A172 (cell line): ENCODE measurements at regions not wholly inside any gene's neighbourhood (a gene's known extent, or its start where the extent isn't known, plus 50 kb on each side); places are given as distances from the start of the nearest gene placed in this dataset.

ENCODE experiments used
- DNase-seq: peaks from one replicate; pipeline ENCODE4 v3.0.0-alpha.2; 2015; ENCODE audit warnings: low spot score

DNA sequence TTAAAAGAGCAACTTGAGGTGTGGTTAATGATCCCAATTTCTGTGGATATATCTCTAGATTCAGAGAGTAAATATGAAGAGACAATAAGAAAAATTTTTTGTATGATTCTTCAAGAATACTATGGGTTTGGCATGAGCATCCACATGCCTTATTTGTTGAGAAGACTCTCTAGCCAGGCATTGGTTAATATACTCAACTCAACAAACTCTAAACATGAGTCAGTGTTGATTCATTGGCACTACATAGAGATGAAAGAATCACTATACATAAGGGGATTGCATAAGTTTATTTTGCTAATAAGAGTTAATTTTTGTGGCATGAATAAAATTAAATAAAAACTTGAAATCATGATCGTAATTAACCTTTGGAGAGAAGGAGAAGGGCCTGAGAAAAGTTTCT, 930.2 kb upstream of the LRRTM1 start:
- no peak for DNase-seq

DNA sequence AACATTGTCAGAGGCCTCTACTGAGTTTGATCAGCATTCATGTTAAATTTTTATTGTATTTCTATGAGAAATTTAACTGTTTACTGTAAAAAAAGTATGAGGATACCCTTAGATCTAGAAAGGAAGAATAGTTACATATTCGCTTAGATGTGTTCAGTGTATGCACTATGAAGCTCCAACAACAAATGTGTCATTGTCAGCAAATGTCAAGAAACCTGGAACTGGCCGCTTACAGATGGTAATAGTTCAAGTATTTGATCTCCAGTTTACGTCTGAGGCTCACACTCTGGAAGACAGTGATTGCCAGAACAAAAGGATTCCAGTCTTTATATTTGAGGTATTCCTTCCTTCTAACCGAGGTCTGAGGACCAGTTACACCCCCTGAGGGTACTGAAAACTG, 921.2 kb upstream of the LRRTM1 start:
- no peak for DNase-seq

DNA sequence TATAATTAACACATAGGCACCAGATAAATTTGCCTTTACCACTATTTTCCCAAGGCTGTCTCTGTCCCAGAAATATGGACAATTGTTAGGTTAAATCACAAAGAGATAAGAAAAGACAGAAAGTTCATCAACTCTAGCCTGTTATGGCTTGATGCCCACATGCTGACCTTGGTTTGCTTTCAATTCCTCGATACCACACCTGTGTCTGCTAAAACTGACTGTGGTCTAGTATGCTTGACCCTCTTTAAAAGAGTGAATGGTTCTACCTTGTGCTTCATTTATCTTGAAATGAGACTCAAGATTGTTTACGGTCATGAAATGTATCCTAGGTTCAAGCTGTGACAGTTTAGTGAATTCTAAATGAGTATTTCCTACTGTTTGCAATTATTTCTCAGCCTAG, 909.0 kb upstream of the LRRTM1 start:
- no peak for DNase-seq

DNA sequence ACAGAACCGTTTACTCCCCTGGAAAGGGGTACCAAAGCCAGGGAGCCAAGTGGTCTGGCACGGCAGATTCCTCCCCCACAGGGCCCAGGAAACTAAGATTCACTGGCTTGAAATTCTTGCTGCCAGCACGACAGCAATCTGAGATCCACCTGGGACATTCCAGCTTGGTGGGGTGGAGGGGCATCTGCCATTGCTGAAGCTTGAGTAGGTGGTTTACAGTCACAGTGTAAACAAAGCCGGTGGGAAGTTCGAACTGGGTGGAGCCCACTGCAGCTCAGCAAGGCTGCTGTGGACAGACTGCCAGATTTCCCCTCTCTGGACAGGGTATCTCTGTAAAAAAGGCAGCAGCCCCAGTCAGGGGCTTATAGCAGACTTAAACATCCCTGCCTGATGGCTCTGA, 901.7 kb upstream of the LRRTM1 start:
- no peak for DNase-seq

DNA sequence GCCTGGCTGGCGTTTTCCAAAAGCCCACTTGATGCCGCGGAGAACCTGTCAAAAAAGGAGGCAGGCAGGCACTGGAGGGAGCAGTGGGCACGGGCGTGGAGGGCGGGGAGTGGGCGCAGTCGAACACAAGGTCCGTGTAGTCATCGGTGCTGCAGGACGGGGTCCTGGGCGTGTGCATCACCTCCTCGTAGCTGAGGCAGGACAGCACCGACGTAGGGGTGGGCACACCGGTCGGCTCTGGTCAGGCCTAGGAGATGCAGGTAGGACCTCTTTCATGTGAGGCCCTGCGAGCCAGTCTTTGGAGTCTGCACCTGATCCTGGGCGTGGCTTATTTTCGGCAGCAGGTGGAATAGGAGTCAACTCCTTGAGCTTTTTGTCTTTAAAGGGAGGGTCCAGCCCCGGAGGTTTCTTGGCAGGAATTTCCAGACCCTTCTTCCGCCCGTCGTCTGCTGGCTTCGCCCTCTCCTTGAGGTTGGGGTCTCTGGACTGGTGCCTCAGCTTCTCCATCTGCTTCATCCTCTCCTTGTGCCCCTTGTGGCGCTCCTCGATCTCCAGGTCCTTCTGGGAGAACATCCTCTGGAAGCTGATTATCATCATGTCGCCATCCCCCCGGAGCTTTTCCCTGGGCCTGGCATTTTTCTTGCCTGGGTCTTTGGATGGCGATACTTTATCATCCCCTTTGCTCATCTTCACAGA, 892.5 kb upstream of the LRRTM1 start:
- DNase-seq: no peak

DNA sequence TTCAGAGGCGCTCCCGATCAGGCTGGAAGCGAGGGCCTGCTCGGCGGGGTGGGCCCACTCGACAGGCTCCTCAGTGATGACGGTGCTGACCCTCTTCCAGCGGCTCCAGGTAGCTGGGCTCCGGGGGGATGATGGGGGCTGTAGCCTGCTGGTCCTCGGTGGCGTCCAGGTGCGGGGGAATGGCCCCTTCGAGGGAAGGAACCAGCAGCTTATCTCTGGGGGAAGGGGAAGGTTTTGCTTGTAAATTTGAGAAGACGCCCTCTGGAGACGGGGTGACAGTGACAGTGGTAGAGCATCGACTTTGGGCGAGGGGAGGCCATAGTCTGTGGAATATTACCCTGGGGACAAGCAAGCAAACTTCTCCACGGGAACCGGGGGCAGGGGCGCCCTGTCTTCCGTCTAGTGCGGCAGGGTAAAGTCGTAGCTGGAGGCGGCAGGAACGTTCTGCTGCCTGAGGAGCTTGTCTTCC, 891.9 kb upstream of the LRRTM1 start:
- no peak for DNase-seq

DNA sequence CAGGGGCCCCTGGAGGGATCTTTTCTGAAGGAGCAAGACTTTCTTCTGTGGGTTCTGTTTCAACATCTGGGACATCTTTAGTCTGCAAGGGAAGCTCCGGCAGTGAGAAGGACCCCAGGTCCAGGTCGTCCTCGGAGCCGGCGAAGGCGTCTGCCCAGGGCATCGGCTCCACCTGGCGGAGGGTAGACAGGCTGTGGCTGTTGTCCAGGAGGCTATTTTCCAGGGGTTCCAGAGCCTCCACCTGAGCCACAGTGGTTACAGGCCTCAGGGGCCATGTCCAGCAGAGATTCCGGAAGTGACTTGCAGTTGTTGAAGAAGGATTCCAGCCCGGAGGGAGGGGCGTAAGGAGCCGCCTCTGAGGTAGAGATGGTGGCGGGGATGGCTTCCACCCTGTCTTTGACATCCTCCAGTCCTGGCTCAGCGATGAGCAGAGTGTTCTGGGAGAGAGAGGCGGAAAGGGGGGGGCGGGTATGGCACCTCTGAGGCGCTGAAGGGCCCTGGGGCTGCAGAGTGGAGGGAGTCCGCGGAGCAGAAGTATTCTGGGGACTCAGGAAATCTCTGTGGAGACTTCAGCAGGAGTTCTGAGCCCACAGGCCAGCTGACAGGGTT, 891.3 kb upstream of the LRRTM1 start:
- DNase-seq: no peak

DNA sequence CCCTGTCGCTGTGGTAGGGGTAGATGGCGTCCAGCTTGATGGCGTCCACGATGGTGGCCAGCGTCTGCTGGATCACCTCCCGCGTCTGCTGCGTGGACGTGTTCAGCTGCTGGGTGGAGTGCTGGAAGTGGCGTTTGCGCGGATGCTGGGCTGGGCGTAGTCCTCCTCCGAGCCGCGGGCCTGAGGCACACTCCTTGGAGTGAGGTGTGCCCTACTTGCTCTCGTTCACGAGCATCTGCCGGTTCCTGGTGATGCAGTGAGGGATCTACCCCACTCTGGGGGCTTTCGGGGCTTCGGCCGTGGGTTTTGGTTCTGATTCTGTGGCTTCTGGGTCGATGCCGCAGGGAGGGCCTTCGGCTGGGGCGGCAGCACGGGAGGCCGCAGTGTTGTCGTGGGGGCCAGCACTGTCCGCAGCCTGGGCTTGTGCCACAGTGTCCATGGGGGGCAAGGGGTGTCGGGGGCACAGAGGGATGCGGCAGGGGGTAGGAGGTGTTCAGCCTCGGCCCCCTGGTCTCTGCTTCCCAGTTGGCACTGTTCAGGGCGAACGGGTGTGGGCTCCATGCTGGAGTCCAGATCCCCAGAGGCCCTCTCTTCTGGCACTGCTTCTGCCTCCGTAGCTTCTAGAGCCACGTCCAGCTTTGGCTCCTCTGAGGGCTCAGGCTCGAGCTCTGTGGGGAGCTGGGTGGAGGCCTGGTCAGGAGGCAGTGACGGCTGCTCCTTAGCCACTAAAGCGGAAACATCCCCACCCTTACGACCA, 890.6 kb upstream of the LRRTM1 start:
- DNase-seq: no peak

DNA sequence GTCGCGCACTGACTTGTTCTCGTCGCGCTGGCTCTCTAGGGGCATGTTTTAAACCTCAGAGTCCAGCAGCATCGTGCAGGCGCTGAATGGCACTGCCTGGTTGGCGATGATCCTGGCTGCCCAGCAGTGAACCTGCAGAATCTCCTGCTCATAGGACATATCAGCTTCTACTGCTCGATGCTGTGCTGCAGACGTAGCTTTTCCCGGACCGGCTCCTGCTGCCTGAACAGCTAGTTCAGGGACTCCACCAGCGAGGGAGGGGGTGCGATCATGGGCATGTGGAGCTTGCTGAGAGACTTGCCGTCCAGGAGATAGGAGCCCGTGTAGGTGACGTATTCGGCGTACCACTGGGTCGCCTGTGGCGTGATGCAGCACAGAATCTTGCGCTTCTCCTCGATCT, 890.0 kb upstream of the LRRTM1 start:
- DNase-seq: no peak

DNA sequence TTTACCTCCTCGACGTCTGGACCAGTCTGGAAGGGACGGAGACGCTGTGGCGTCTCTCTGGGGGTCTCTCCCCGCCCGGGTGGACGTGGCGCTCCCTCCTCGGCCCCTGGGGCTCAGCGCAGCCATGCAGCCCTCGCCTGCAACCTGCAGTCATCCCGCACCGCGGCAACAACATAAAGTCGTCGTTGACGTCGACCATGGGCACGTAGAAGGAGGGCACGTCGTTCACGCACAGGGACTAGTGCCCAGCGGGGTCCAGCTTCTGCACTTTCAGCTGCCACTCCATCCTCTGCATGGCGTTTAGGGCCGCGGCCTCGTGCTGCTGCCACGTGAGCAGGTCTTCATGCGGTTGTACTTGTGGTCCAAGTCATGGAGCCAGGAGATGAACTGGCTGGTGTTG, 889.6 kb upstream of the LRRTM1 start:
- no peak for DNase-seq

DNA sequence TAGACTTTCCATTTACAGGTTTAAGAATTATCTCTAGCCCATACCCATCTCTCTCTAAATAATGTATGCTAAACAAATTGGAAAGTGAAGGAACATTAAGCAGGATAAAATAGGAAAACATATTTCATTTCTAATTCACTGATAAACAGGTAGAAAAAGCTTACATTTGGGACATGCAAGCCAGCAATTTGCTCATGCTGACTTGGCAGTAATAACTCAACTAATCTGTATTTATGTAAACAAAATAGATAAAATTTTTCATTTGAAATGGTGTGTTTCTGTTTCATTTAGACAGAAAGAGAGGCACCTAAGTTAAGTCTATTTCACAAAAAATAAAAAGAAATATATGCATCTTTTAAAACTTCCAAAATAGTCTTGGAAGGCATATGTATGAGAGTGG, 877.3 kb upstream of the LRRTM1 start:
- no peak for DNase-seq

DNA sequence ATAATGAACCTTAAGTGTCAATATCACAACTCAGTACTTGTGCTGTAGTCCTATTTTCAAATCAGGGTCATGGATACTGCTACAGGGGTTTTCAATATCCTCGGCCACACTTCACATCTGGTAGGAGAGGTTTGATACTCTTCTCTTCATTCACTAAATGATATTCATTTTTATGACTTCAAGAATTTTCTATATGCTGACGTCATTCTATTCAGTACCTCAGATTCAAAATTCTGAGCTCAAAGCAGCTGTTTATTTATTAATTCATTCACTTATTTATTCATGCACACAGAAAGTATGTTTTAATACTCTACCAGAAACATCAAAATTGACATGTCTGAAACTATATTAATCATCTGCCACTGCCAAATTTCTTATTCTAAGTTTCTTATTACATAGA, 866.9 kb upstream of the LRRTM1 start:
- no peak for DNase-seq

DNA sequence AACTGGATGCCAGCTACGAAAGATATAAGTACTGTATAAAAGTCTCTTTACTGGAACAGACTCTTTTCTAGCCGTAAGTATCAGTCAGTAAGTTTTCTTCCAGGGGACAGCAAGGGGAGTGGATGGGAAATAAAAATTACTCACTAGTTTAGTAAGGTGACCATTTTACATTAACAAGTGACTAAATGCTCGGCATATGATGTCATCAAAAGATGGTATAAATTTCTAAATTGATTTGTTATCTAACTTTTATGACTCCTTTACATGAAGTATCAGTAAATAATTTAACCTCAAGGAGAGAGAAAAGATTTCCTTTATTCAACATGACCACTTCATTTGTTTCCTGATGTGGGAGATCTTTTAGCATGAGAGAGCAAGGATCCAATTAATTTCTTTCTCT, 859.0 kb upstream of the LRRTM1 start:
- DNase-seq: no peak

DNA sequence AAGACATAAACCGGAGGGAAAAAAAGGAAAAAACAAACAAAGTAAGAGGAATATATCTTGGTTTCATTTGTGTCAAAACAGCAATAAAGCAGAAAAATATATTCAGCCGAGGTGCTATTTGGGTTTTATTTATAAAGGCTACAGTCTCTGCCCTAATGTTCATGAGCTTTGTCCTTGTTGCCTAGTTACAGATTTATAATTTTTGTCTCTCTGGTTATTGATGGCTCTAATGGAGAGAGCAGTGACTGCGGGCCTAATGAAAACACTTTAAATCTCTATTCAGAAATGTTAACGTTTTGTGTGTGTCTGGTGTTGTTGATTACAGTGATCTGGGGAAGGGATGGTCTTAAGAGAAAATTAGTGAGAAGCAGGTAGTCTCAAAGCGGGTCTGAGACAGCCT, 854.0 kb upstream of the LRRTM1 start:
- no peak for DNase-seq

DNA sequence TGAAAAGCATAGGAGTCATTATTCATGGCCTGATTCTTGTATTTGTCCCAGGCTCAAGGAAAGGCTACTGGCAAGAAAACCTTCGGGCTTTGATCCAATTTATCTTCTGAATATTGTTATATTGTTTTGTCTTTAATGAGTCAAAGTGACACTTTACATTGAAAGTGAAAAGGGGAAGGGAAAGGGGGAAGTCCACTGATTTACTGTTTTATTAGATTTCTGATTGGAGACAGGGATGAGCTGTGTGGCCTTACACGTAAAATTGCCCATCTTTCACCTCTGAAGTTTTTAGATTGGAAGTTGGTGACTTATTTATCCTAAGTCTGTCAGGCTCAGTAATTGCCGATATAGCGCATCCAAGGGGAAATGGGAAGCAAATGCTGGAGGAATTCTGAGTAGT, 843.8 kb upstream of the LRRTM1 start:
- no peak for DNase-seq

DNA sequence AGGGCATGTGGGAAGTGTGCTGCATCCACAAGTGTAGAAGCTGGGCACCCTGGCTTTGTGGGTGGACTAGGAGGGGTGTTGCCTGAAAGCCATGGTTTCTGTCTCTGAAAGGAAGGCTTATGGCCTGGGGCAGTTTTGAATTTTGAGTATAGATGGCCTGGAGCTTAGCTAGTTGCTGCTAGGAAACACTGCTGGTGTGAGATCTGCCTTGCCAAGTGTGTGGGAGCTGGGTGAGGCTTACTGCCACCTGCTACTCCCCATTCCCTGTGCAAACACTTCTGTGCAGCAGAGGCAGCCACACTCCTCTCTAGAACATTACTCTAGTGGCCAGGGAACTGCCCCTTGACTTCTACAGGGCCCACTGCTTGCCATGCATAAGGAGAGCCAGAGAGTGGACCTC, 831.7 kb upstream of the LRRTM1 start:
- no peak for DNase-seq

DNA sequence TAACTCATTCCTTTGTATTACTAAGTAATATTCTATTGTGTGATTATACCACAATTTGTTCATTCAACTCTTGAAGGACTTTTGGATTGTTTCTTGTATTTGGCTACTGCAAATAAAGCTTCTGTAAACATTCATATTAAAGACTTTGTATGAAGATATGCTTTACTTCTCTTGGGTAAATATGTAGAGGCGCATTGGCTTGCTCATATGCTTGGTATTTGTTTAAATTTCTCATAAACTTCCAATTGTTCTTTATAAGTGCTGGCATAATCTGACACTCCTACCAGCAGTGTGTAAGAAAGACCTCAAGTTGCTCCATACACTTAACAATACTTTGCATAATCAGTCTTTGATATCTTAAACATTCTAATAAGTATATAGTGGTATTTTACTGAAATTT, 792.8 kb upstream of the LRRTM1 start:
- no peak for DNase-seq

DNA sequence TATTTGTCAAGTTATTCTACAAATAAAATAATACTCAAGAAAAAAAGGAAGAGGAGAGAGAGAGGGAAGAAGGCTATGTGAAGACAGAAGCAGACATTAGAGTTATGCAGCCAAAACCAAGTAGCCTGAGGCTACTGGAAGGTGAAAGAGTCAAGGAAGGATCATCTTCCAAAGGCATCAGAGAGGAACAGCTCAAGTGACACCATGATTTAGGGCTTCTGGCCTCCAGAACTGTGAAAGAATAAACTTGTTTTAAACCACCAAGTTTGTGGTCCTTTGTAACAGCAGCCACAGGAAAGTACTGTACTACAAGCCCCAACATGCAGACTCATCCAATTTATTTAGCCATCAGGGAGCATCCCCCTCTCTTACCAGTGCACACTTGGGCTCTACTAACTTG, 788.5 kb upstream of the LRRTM1 start:
- DNase-seq: peak; percentile 4

DNA sequence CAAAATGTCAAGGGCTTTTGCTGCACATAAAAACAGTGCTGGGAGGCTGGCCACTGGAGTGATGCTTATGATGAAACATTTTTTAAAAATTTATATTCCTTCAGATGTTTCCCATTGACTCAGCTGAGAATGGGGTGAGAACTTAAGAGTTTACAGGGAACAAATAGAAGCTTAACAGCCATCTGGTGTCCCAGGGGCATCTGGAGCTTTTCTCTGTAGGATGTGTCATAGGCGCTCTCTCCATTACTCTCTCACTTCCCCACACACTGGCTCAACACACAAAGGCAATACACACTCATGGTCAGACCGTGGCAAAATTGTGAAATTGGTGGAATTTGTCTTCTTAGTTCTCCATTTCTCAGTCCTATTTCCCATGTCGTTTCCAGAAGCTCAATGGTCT, 783.1 kb upstream of the LRRTM1 start:
- no peak for DNase-seq

DNA sequence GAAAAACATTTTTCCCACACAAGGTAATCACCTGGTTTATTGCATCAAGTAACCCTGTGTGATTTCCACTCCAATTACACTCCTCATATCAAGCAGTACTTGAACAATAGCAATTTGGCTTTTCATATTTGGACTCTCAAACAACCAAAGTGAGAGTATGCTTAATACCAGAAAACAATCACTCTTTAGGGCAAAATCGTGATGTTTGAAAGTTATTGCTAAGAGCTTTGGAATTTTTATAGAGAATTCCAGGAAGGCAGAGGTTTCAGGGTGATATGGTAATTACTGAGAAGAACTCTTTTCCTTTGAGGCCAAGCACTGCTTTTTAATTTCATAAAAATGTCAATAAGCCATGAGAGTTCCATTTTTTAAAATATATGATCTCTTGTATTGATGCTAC, 779.5 kb upstream of the LRRTM1 start:
- DNase-seq: peak; percentile 49

DNA sequence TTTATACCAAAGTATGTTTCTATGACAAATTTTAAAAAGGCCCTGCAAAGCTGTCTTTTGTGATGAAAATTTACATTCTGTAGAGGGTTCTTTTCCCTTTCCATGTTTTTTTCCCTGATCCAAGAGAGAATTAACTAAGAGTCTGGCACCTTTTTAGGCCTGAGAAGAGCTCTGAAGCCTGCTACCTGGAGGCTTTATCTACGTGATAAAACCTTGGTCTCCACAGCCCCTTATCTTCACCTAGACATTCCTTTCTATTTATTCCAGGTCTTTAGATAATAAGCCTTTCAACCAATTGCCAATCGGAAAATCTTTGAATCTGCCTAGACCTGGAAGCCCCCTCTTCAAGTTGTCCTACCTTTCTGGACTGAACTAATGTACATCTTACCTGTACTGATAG, 774.1 kb upstream of the LRRTM1 start:
- no peak for DNase-seq

DNA sequence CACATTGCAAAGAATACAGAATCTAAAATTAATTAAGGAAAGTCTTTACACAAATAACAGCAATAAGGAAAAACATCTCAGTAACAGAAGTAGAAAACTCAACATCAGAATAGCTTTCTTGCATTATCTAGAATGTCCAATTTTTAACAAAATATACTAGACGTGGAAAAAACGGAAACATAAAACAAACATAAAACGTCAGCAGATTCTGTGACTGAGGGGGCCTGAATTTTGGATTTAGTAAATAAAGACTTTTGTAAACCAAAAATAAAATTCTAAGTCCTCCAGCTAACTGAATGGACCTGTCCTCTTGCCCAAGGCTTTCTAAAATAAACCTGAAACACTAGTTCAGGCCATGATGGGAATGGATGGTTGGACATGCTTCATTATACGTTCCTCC, 773.5 kb upstream of the LRRTM1 start:
- no peak for DNase-seq

DNA sequence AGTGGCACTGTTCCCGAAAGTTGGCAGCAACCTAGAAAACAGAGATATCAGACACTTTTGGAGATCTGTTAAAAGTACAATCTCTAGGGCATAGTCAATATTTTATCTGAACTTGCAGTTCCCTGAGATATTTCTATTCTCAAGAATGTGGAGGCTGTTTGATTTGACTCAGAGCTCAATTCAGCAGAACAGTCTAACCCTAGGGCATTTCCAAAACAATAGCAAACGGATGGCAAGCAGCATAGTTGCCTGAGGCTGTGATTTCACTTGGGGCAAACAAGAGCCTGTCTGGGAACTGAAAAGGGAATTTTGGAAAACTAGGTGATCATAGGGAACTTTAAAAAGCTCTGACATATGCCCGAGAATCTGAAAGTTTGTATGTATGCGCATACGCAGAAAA, 772.8 kb upstream of the LRRTM1 start:
- DNase-seq: no peak
